HG02884 (cell line): ENCODE measurements at regions not wholly inside any gene's neighbourhood (a gene's known extent, or its start where the extent isn't known, plus 50 kb on each side); places are given as distances from the start of the nearest gene placed in this dataset.

Experiments
- ATAC-seq: cut with Tn5 transposase; IDR thresholded peaks from one replicate; pipeline ENCODE4 v1.9.1; 2021; ENCODE audit warnings: mild to moderate bottlenecking, moderate library complexity; ENCODE audit not compliant: unreplicated experiment

- ATAC-seq, result no peak
Measured at GRCh38 chr3:8444883-8445282, 56.7 kb upstream of the LMCD1 start.

- no peak for ATAC-seq
Measured at GRCh38 chr3:8445861-8446260, 55.8 kb upstream of the LMCD1 start.

GRCh38 chr3:8446845-8447244 lies 54.8 kb upstream of the LMCD1 start:
- ATAC-seq, result no peak

DNA sequence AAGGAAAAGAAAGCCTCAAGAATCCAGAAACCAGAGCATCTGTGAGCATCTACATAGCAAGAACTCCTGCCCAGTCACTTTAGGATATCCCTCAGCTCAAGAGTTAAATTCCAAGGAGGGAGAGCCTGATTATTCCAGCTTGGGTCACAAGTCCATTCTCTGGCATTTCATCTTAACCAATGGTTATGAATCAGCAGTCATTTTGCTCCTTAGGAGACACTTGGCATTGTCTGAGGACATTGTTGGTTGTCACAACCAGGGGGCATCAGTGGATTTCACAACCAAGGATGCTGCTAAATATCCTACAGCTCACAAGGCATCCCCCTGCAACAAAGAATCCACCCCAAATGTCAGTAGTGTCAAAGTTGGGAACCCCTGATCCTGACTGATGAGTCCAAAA lies 51.0 kb upstream of the LMCD1 start:
- ATAC-seq, result no peak

- ATAC-seq, result no peak
Measured at GRCh38 chr3:8451696-8452095, 49.9 kb upstream of the LMCD1 start.
